ENCODE measurements at regions not wholly inside any gene's neighbourhood (a gene's known extent, or its start where the extent isn't known, plus 50 kb on each side); places are given as distances from the start of the nearest gene placed in this dataset.

DNA sequence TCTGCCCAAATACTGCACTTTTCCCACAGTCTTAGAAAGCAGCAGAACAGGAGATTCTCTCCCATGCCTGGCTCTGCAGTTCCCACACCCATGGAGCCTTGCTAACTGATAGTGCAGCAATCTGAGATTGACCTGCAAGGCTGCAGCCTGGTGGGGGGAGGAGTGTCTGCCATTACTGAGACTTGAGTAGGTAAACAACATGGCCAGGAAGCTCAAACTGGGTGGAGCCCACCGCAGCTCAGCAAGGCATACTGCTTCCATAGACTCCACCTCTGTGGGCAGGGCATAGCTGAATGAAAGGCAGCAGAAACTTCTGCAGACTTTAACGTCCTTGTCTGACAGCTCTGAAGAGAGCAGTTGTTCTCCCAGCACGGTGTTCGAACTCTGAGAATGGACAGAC, 358.5 kb upstream of the PCDH9 start:
- TF ChIP-seq, protein P1, sequence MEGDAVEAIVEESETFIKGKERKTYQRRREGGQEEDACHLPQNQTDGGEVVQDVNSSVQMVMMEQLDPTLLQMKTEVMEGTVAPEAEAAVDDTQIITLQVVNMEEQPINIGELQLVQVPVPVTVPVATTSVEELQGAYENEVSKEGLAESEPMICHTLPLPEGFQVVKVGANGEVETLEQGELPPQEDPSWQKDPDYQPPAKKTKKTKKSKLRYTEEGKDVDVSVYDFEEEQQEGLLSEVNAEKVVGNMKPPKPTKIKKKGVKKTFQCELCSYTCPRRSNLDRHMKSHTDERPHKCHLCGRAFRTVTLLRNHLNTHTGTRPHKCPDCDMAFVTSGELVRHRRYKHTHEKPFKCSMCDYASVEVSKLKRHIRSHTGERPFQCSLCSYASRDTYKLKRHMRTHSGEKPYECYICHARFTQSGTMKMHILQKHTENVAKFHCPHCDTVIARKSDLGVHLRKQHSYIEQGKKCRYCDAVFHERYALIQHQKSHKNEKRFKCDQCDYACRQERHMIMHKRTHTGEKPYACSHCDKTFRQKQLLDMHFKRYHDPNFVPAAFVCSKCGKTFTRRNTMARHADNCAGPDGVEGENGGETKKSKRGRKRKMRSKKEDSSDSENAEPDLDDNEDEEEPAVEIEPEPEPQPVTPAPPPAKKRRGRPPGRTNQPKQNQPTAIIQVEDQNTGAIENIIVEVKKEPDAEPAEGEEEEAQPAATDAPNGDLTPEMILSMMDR (IDR thresholded peaks at IDR 0.05; ENCODE audit: control extremely low read depth, extremely low read depth, low read depth, missing control alignments): no peak
- DNase-seq (ENCODE audit: extremely low spot score): no peak
- CTCF ChIA-PET: no interaction called here
- POLR2A ChIA-PET: no interaction called here

- ChIA-PET CTCF (no interaction called here), POLR2A (no interaction called here)
- TF ChIP-seq, protein P1 (IDR thresholded peaks at IDR 0.05; ENCODE audit: control extremely low read depth, extremely low read depth, low read depth, missing control alignments): no peak
- no peak for DNase-seq (ENCODE audit: extremely low spot score)
Measured at GRCh38 chr13:67577361-67577760, 347.2 kb upstream of the PCDH9 start.

DNA sequence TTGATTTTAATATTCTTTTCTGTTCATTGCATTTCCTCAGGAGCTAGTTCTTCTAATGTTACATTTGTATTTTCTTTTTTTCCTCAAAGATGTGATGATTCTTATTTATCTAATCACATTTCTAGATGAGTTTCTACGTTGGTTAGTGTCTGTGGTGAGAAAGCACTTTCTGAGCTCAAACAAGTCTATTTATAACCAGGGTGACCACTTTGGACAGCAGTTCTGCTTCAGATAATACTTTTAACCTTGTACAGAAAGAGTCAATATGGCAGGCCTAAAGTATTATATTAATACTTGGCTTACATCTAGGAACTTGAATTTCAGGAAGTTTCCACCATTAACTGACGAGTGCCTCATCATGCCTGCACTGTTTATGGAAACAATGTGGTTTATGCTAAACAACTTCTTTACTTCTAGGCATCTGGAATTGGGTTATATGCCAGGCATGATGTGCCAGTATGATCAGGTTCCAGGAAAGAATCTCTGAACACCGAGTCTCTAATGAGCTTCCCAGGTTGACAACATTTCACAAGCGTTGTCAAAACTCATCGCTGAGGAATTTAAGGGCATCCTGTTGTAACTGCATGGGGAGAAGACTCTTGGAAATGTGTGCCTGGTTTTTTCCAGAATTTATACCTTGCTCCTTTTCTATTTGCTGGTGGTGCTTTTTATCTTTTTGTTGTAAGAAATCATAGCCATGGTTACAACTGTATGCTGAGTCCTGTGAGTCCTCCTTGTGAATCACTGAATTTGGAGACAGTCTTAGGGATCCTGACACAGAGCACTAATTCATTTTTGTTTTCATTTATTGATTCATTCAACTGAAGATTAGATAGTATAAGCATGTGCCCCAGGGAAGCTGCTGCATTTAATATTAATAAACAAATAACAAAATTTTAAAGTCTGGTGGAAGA, 344.4 kb upstream of the PCDH9 start:
- CTCF ChIA-PET: no interaction called here
- POLR2A ChIA-PET: no interaction called here
- DNase-seq (ENCODE audit: extremely low spot score): no peak
- TF ChIP-seq, protein P1 (IDR thresholded peaks at IDR 0.05; ENCODE audit: control extremely low read depth, extremely low read depth, low read depth, missing control alignments): no peak

DNA sequence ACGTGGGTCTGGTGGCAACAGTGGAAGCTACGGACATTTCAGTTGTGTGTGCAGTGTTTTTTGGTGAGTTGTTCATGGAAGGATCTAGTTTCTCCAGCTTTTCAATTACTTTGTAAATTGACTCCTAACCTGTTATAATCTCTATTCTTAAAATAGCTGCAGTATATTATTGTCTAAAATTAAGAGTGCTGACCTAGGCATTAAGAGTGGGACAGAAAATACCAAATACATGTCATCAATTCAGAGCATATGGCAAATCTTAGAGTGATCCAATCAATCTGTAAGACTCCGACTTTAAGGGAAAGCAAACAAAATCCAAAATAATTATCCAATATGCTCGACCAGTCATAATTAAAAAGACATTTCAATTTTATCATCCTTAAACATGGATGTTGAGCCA, 338.1 kb upstream of the PCDH9 start:
- no peak for DNase-seq (ENCODE audit: extremely low spot score)
- POLR2A ChIA-PET: no interaction called here
- CTCF ChIA-PET: interaction anchor here (1.7 kb wide), 1 partner anchor 16 kb away, joined by 4 read pairs; no protein-coding TSS in a partner anchor
- TF ChIP-seq, protein P1 (IDR thresholded peaks at IDR 0.05; ENCODE audit: control extremely low read depth, extremely low read depth, low read depth, missing control alignments): no peak

DNA sequence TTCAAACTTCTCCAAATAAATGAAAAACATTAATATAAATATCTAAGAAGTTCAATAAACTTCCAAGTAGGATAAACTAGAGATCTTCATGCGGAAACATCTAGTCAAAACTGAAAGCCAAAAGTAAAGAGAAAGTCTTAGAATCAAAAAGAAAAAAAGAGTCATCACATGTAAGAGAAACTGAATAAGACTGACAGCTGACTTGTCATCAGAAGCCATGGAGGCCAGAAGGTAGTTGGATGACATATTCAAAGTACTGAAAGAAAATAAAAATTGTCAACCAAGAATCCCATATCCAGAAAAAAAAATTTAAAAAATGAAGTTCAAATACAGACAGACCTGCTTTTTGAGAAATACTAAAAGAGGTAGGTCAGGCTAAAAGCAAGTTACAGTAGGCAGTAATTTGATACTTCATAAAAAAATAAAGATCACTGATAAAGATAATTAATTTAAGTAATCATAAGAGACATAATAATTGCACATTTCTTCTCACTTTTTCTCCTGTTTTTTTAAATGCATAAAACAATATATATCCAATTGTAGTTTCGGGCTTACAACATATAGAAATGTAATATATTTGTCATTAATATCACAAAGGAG, 327.6 kb upstream of the PCDH9 start:
- TF ChIP-seq, protein P1 (IDR thresholded peaks at IDR 0.05; ENCODE audit: control extremely low read depth, extremely low read depth, low read depth, missing control alignments): no peak
- POLR2A ChIA-PET: no interaction called here
- CTCF ChIA-PET: no interaction called here
- DNase-seq (ENCODE audit: extremely low spot score): no peak

DNA sequence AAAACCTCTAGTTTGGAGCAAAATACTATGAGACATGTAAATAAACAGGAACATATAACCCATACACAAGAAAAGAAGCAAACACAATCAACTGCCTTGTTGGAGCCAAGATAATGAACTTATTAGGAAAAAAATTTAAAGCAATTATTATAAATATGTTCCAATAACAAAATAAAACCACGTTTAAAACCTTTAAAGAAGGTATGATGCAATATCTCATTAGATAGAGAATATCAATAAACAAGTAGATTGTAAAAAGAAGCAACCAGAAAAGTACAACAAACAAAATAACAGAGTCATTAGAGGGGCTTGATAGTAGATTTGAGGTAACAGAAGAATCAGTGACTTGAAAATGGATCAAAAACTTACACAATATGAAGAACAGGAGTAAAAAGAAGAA, 327.0 kb upstream of the PCDH9 start:
- ChIA-PET POLR2A (no interaction called here), CTCF (no interaction called here)
- DNase-seq (ENCODE audit: extremely low spot score): no peak
- TF ChIP-seq, protein P1 (IDR thresholded peaks at IDR 0.05; ENCODE audit: control extremely low read depth, extremely low read depth, low read depth, missing control alignments): no peak

All from GM10248 (cell line).